Activated CD8-positive, alpha-beta T cell treated with anti-CD3 and anti-CD28 coated beads for 36 hours (primary cell): ENCODE measurements at regions not wholly inside any gene's neighbourhood (a gene's known extent, or its start where the extent isn't known, plus 50 kb on each side); places are given as distances from the start of the nearest gene placed in this dataset.
"Not testable (repeated sequence)": the region's sequence is repeated elsewhere in the genome, so short reads cannot be mapped to it uniquely, and the experiment has no call there.

Experiments
- ATAC-seq: fragments of 200-7000 bp; cut with Tn5 transposase; one replicate; pipeline ENCODE4 v1.10.0; 2021; ENCODE audit warnings: mild to moderate bottlenecking, moderate library complexity
- CTCF ChIA-PET: fragments of 350-600 bp; sonication (Branson Sonifier 250); formaldehyde crosslinking; loops from one replicate; lab custom pipeline; 2021; ENCODE audit warnings: antibody characterized with exemption; lab: Charles Lee
- POLR2A ChIA-PET: fragments of 350-600 bp; sonication (Branson Sonifier 250); formaldehyde crosslinking; loops from one replicate; lab custom pipeline; 2021; ENCODE audit warnings: antibody characterized with exemption; lab: Charles Lee
- DNase-seq: peaks from one replicate; pipeline ENCODE4 v3.0.0-alpha.2; 2020
- H3K27ac Mint-ChIP-seq: one replicate; pipeline ENCODE4 v1.8.0; 2021; ENCODE audit warnings: mild to moderate bottlenecking, mixed read lengths
- H3K27me3 Mint-ChIP-seq: one replicate; pipeline ENCODE4 v1.8.0; 2021; ENCODE audit warnings: mixed read lengths
- H3K36me3 Mint-ChIP-seq: one replicate; pipeline ENCODE4 v1.8.0; 2021; ENCODE audit warnings: low read depth, mixed read lengths
- H3K4me1 Mint-ChIP-seq: one replicate; pipeline ENCODE4 v1.8.0; 2021; ENCODE audit warnings: low read depth, mixed read lengths
- H3K4me3 Mint-ChIP-seq: one replicate; pipeline ENCODE4 v1.8.0; 2021; ENCODE audit warnings: mild to moderate bottlenecking, moderate library complexity, mixed read lengths
- H3K9me3 Mint-ChIP-seq: one replicate; pipeline ENCODE4 v1.8.0; 2021; ENCODE audit warnings: mixed read lengths
- CTCF ChIP-seq: fragments of 200-600 bp; IDR thresholded peaks from one replicate; pipeline ENCODE4 v1.8.0; 2022; ENCODE audit warnings: antibody characterized with exemption, mild to moderate bottlenecking
- intact Hi-C: fragments of 100-400 bp; cut with micrococcal nuclease; formaldehyde crosslinking; loops from one replicate; pipeline ENCODE4 v1.10.0; 2022

GRCh38 chr18:22524783-22525182, 107.1 kb upstream of the CTAGE1 start:
- ChIA-PET POLR2A (no interaction called here), CTCF (no interaction called here)
- Mint-ChIP-seq H3K4me1 (no peaks in the 10 kb centered on the region), H3K36me3 (no peaks in the 10 kb centered on the region), H3K4me3 (no peak overlapping the region), H3K9me3 (no peaks in the 10 kb centered on the region), H3K27ac (no peak overlapping the region), H3K27me3 (peaks cover 1% of the 10 kb centered on the region)
- intact Hi-C loops = no loop called here
- no peak for TF ChIP-seq CTCF
- DNase-seq (no peak), ATAC-seq (no peak)

- no peak for ATAC-seq
- H3K27ac Mint-ChIP-seq = no peak overlapping the region
These were observed 107.6 kb upstream of the CTAGE1 start for GRCh38 chr18:22525313-22525712.

GRCh38 chr18:22525883-22526282, 108.2 kb upstream of the CTAGE1 start:
- Mint-ChIP-seq H3K27me3 (peaks cover 1% of the 10 kb centered on the region), H3K9me3 (no peaks in the 10 kb centered on the region), H3K36me3 (no peaks in the 10 kb centered on the region), H3K4me1 (no peaks in the 10 kb centered on the region), H3K4me3 (no peak overlapping the region), H3K27ac (no peak overlapping the region)
- intact Hi-C loops = no loop called here
- TF ChIP-seq CTCF = no peak
- ChIA-PET CTCF (no interaction called here), POLR2A (no interaction called here)
- ATAC-seq (no peak), DNase-seq (no peak)

More at GRCh38 chr18:22525313-22525712, 107.6 kb upstream of the CTAGE1 start:
- CTCF ChIA-PET = no interaction called here
- Mint-ChIP-seq H3K9me3 (no peaks in the 10 kb centered on the region), H3K36me3 (no peaks in the 10 kb centered on the region), H3K4me3 (no peak overlapping the region), H3K4me1 (no peaks in the 10 kb centered on the region), H3K27me3 (peaks cover 1% of the 10 kb centered on the region)
- POLR2A ChIA-PET = no interaction called here
- intact Hi-C loops = no loop called here
- no peak for DNase-seq
- TF ChIP-seq CTCF = no peak

- intact Hi-C loops = no loop called here
- POLR2A ChIA-PET = no interaction called here
- TF ChIP-seq CTCF = no peak
- CTCF ChIA-PET = no interaction called here
- Mint-ChIP-seq H3K9me3 (peaks cover 1% of the 10 kb centered on the region), H3K27ac (no peak overlapping the region), H3K36me3 (no peaks in the 10 kb centered on the region), H3K4me1 (no peaks in the 10 kb centered on the region), H3K4me3 (no peak overlapping the region), H3K27me3 (no peaks in the 10 kb centered on the region)
- DNase-seq (no peak), ATAC-seq (no peak)
These were observed 110.6 kb upstream of the CTAGE1 start for GRCh38 chr18:22528291-22528690.

GRCh38 chr18:22534706-22535105, 117.0 kb upstream of the CTAGE1 start:
- intact Hi-C loops, DNase-seq, H3K4me3 Mint-ChIP-seq, ATAC-seq, POLR2A ChIA-PET, H3K9me3 Mint-ChIP-seq, H3K4me1 Mint-ChIP-seq, CTCF ChIA-PET, H3K36me3 Mint-ChIP-seq, H3K27ac Mint-ChIP-seq, H3K27me3 Mint-ChIP-seq: not testable (repeated sequence)

- POLR2A ChIA-PET = no interaction called here
- no peak overlapping the region for H3K27ac Mint-ChIP-seq
- intact Hi-C loops = no loop called here
- no peak for TF ChIP-seq CTCF
- peaks cover 2% of the 10 kb centered on the region for H3K9me3 Mint-ChIP-seq
- no peaks in the 10 kb centered on the region for H3K4me1 Mint-ChIP-seq
- ATAC-seq = no peak
- CTCF ChIA-PET = no interaction called here
- H3K36me3 Mint-ChIP-seq = no peaks in the 10 kb centered on the region
- no peak for DNase-seq
- no peak overlapping the region for H3K4me3 Mint-ChIP-seq
- H3K27me3 Mint-ChIP-seq = no peaks in the 10 kb centered on the region
These were observed 118.8 kb upstream of the CTAGE1 start for GRCh38 chr18:22536558-22536957.
